ENCODE measurements at regions not wholly inside any gene's neighbourhood (a gene's known extent, or its start where the extent isn't known, plus 50 kb on each side); places are given as distances from the start of the nearest gene placed in this dataset.

DNA sequence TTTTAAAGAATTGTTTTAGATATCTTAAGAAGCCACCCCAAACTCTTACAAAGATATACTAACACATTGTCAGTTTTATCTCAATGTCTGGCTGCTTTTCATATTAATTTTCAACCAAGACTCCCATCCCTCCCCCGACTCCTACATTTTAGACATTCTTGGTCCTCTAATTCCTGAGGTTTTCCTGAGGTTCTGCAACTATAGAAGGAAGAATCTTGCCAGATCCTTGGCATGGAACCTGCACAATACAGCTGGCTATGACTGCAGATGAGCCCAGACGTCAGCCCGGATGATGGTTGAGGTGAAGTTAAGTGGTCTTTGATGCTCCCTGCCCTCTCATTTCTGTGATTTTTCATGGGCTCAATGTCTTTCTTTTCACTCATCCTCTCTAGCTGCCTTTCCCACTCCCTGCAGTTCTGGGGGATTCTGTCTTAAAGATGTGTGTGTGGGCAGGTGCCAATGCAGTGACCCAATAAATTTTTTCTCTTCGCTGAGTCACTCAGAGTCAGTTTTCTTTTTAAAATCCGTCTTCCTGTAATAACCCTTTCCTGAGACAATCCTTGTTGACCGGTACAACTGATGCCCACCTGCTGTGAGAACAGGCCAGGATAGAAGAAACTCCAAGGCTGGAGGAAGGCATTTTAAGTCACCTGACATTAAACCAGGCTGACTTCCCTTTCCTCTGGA lies 237.8 kb upstream of the GAS1 start:
- no peak for TF ChIP-seq CTCF (IDR thresholded peaks at IDR 0.05)

- no peak for TF ChIP-seq CTCF (IDR thresholded peaks at IDR 0.05)
Measured at GRCh38 chr9:87187656-87188055, 240.3 kb upstream of the GAS1 start.

- TF ChIP-seq CTCF (IDR thresholded peaks at IDR 0.05), result no peak
Measured at GRCh38 chr9:87189006-87189405, 241.7 kb upstream of the GAS1 start.

GRCh38 chr9:87193151-87193550 lies 245.8 kb upstream of the GAS1 start:
- TF ChIP-seq CTCF (IDR thresholded peaks at IDR 0.05), result no peak

GRCh38 chr9:87193925-87194868 lies 246.9 kb upstream of the GAS1 start:
- no peak for TF ChIP-seq CTCF (IDR thresholded peaks at IDR 0.05)

DNA sequence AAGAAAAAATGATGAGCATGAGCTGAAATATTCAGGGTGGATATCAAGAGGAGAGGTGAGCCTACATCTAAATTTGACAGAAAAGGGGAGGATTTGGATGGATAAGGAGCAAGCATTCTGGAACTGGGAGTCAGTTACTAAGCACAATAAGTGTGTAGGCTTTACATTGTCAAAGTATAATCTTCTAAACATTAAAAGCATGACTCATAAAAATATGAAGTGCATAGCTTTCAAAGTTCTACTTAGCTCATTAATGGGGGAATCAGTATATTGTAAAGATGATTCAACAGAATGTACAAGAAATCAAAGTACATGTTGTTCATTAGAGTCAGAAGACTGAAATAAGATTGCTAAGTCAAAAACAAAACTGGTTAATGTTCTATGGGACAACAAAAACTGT lies 248.0 kb upstream of the GAS1 start:
- TF ChIP-seq CTCF (IDR thresholded peaks at IDR 0.05), result no peak

DNA sequence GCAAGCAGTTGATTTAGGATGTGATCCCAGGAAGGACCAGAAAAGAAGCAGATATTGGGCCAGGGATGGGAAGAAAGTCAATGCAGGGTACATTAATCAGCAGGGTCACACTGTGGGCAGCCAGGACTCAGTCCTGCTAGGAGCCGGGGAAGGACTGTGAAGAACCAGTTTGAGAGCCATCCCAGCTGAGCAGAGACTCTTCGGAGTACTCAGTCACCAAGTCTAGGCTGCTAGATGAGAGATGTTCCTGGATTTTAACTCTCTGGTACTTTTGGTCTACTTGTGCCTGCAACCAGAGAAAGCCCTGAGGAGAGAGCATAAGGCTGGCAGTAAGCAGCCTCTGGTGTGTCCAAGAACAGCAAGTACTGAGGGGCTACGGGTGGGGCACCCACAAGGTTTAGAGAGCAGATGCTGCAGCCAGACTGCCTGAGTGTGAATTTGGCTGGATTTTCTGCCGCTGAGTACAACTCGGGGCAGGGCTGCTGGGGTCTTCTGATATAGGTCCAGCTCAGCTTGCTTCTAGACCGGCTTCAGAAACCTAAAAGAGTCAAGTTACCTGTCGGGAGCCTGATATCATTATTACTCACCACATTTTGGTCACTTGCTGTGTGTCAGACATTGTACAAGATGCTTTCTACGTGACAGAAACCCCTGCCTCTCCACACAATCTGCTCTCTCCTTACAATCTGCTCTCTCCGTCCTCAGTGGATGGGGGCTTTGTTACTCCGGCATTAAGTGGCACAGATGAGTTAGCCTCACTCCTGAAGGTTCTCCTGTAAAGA lies 250.2 kb upstream of the GAS1 start:
- TF ChIP-seq CTCF (IDR thresholded peaks at IDR 0.05), result no peak
